B cell (primary cell): ENCODE measurements at regions not wholly inside any gene's neighbourhood (a gene's known extent, or its start where the extent isn't known, plus 50 kb on each side); places are given as distances from the start of the nearest gene placed in this dataset.

Experiments
- EZH2 ChIP-seq: IDR thresholded peaks from 2 replicates; pipeline ENCODE4 v1.6.1; 2012; ENCODE audit warnings: borderline replicate concordance, low read depth, mild to moderate bottlenecking, moderate library complexity, low read length; ENCODE audit not compliant: insufficient read depth, poor library complexity, severe bottlenecking
- TF ChIP-seq, protein P1 (sequence below): fragments of 200-600 bp; IDR thresholded peaks from one replicate; pipeline ENCODE4 v1.8.0; 2022; ENCODE audit warnings: antibody characterized with exemption, mild to moderate bottlenecking

GRCh38 chr1:56433056-56433577 is 146.2 kb downstream of the PLPP3 start:
- TF ChIP-seq, protein P1, sequence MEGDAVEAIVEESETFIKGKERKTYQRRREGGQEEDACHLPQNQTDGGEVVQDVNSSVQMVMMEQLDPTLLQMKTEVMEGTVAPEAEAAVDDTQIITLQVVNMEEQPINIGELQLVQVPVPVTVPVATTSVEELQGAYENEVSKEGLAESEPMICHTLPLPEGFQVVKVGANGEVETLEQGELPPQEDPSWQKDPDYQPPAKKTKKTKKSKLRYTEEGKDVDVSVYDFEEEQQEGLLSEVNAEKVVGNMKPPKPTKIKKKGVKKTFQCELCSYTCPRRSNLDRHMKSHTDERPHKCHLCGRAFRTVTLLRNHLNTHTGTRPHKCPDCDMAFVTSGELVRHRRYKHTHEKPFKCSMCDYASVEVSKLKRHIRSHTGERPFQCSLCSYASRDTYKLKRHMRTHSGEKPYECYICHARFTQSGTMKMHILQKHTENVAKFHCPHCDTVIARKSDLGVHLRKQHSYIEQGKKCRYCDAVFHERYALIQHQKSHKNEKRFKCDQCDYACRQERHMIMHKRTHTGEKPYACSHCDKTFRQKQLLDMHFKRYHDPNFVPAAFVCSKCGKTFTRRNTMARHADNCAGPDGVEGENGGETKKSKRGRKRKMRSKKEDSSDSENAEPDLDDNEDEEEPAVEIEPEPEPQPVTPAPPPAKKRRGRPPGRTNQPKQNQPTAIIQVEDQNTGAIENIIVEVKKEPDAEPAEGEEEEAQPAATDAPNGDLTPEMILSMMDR, result no peak
- TF ChIP-seq EZH2, result no peak
